GM19239 (cell line): ENCODE measurements at regions not wholly inside any gene's neighbourhood (a gene's known extent, or its start where the extent isn't known, plus 50 kb on each side); places are given as distances from the start of the nearest gene placed in this dataset.
"Not testable (repeated sequence)": the region's sequence is repeated elsewhere in the genome, so short reads cannot be mapped to it uniquely, and the experiment has no call there.

Experiments
- DNase-seq: peaks from one replicate; pipeline ENCODE4 v3.0.0; 2011; ENCODE audit warnings: low spot score; ENCODE audit not compliant: insufficient read length
- FAIRE-seq: peaks from 2 replicates; lab custom pipeline; 2011; peaks lifted over from hg19 to GRCh38; lab: Jason Lieb, UNC

- FAIRE-seq, result no peak
- no peak for DNase-seq
Measured at GRCh38 chr1:166594646-166595045, 244.6 kb upstream of the POGK start.

GRCh38 chr1:166597516-166597915 is 241.8 kb upstream of the POGK start:
- FAIRE-seq (no peak), DNase-seq (no peak)

- DNase-seq (no peak), FAIRE-seq (no peak)
Measured at GRCh38 chr1:166600574-166600973, 238.7 kb upstream of the POGK start.

- FAIRE-seq (no peak), DNase-seq (no peak)
Measured at GRCh38 chr1:166601650-166602278, 237.5 kb upstream of the POGK start.

GRCh38 chr1:166602801-166603200 is 236.5 kb upstream of the POGK start:
- FAIRE-seq, DNase-seq: not testable (repeated sequence)

GRCh38 chr1:166603296-166603695 is 236.0 kb upstream of the POGK start:
- FAIRE-seq (no peak), DNase-seq (no peak)

- DNase-seq, result no peak
- FAIRE-seq, result no peak
Measured at GRCh38 chr1:166605137-166605536, 234.1 kb upstream of the POGK start.

- no peak for DNase-seq
- FAIRE-seq, result no peak
Measured at GRCh38 chr1:166612886-166613285, 226.4 kb upstream of the POGK start.

GRCh38 chr1:166616206-166616605 is 223.1 kb upstream of the POGK start:
- no peak for FAIRE-seq
- no peak for DNase-seq

- DNase-seq (no peak), FAIRE-seq (no peak)
Measured at GRCh38 chr1:166626711-166627110, 212.6 kb upstream of the POGK start.

- DNase-seq, result no peak
- no peak for FAIRE-seq
Measured at GRCh38 chr1:166627558-166627957, 211.7 kb upstream of the POGK start.

- DNase-seq (no peak), FAIRE-seq (no peak)
Measured at GRCh38 chr1:166628259-166628658, 211.0 kb upstream of the POGK start.

GRCh38 chr1:166629946-166630345 is 209.3 kb upstream of the POGK start:
- DNase-seq, result no peak
- no peak for FAIRE-seq

GRCh38 chr1:166630369-166630768 is 208.9 kb upstream of the POGK start:
- FAIRE-seq (no peak), DNase-seq (no peak)

- DNase-seq (no peak), FAIRE-seq (no peak)
Measured at GRCh38 chr1:166638137-166638536, 201.1 kb upstream of the POGK start.

GRCh38 chr1:166657228-166657627 is 182.0 kb upstream of the POGK start:
- not testable (repeated sequence) for DNase-seq, FAIRE-seq

GRCh38 chr1:166666790-166667189 is 172.5 kb upstream of the POGK start:
- FAIRE-seq, DNase-seq: not testable (repeated sequence)

- DNase-seq, FAIRE-seq: not testable (repeated sequence)
Measured at GRCh38 chr1:166667600-166667999, 171.7 kb upstream of the POGK start.

- FAIRE-seq (no peak), DNase-seq (no peak)
Measured at GRCh38 chr1:166671627-166672026, 167.6 kb upstream of the POGK start.

GRCh38 chr1:166673722-166674121 is 165.6 kb upstream of the POGK start:
- FAIRE-seq (no peak), DNase-seq (no peak)

- no peak for FAIRE-seq
- DNase-seq, result no peak
Measured at GRCh38 chr1:166675213-166675612, 164.1 kb upstream of the POGK start.

GRCh38 chr1:166676981-166677380 is 162.3 kb upstream of the POGK start:
- no peak for FAIRE-seq
- no peak for DNase-seq
